ENCODE measurements at regions not wholly inside any gene's neighbourhood (a gene's known extent, or its start where the extent isn't known, plus 50 kb on each side); places are given as distances from the start of the nearest gene placed in this dataset.

DNA sequence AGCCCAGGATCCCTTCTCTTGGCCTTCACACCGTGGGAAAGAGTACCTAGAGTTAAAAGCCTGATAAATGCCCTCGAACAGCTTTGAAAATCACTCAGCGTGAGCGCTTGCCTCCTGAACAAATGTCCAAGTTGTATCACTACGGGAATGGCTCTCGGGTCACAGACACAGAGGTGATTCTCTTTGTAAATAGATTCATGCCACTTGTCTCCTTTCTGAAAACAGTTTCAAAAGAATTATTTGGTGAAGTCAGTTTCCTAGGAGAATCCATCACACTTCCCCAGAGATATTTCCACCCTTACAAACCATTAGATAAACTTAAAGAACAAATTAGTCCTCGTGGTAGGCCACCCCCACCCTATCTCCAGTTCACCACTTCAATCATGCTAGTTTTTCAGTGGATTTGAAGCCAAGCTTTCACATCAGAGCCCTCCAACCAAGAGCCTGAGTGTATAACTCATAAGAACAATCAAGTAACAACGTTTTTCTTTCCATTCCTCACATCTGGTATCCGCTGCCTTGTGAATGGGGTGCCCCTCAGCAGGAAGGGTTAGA is 132.9 kb downstream of the SLC30A10 start:
- 71 to 74% methylated on average over 9 of the region's 9 CpGs for WGBS, 2 donors
- no peak for ATAC-seq (ENCODE audit: insufficient read depth, low FRiP score)
- no peak overlapping the region for H3K27ac ChIP-seq (ENCODE audit: low read depth in 1 of 2, low read length in 1 of 2)

DNA sequence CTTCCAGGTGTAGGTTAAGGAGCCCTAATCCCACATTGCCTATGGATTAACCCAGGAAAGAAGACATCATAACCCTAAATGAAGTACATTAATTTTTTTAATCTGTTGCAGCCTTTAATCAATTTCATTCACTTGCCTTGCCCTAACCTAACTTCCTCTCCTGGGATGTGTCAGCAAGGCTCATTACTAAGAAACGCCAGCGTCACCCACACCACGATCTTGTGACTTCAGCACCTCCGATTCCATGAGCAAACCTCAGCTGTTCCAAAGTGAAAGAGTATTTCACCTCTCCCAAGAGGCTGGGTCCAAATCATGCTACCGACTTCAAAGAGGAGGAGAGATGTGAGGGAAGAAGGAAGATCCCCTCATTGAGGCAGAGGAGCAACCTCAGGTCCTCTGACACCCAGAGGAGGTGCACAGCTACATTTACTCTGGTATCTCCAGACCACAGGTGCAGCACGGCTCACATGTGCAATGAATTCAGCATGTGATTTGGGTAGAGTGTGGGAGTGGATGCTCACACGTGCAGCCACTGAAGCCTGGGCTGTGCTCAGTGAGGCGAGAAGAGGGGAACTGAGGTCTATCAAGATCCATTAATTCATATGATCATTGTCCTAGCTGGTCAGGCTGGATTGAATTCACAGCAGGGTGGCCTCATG is 134.1 kb downstream of the SLC30A10 start:
- Histone ChIP-seq H3K4me3 (no peak overlapping the region), H3K9ac (ENCODE audit: insufficient read depth in 1 of 2, low read length in 2 of 2) (no peak overlapping the region), H3K27me3 (ENCODE audit: control insufficient read depth in 3 of 3, insufficient read depth in 3 of 3, low read length in 2 of 3) (no peaks in the 10 kb centered on the region), H3K4me1 (ENCODE audit: control insufficient read depth in 5 of 5, insufficient read depth in 5 of 5, low read length in 5 of 5) (peaks cover 0 to 8% (median 0%) of the 10 kb centered on the region in 5 donors), H3K9me3 (ENCODE audit: control insufficient read depth in 4 of 4, insufficient read depth in 3 of 4, low read length in 3 of 4) (no peaks in the 10 kb centered on the region), H3K27ac (ENCODE audit: low read depth in 1 of 2, low read length in 1 of 2) (no peak overlapping the region), H3K36me3 (ENCODE audit: control insufficient read depth in 4 of 4, insufficient read depth in 4 of 4, low read length in 4 of 4) (no peaks in the 10 kb centered on the region)
- WGBS, 2 donors, result 81 to 83% methylated on average over 8 of the region's 8 CpGs
- DNase-seq (no peak), ATAC-seq (ENCODE audit: insufficient read depth, low FRiP score) (no peak)
- no peak for TF ChIP-seq CTCF (IDR thresholded peaks at IDR 0.05; ENCODE audit: control extremely low read depth, extremely low read depth)

More for the DNA sequence above, 132.9 kb downstream of the SLC30A10 start:
- Histone ChIP-seq H3K4me3 (no peak overlapping the region), H3K4me1 (ENCODE audit: control insufficient read depth in 5 of 5, insufficient read depth in 5 of 5, low read length in 5 of 5) (peaks cover 0 to 8% (median 0%) of the 10 kb centered on the region in 5 donors), H3K36me3 (ENCODE audit: control insufficient read depth in 4 of 4, insufficient read depth in 4 of 4, low read length in 4 of 4) (no peaks in the 10 kb centered on the region), H3K9ac (ENCODE audit: insufficient read depth in 1 of 2, low read length in 2 of 2) (no peak overlapping the region), H3K9me3 (ENCODE audit: control insufficient read depth in 4 of 4, insufficient read depth in 3 of 4, low read length in 3 of 4) (no peaks in the 10 kb centered on the region), H3K27me3 (ENCODE audit: control insufficient read depth in 3 of 3, insufficient read depth in 3 of 3, low read length in 2 of 3) (no peaks in the 10 kb centered on the region)
- no peak for TF ChIP-seq CTCF (IDR thresholded peaks at IDR 0.05; ENCODE audit: control extremely low read depth, extremely low read depth)
- DNase-seq, result no peak

DNA sequence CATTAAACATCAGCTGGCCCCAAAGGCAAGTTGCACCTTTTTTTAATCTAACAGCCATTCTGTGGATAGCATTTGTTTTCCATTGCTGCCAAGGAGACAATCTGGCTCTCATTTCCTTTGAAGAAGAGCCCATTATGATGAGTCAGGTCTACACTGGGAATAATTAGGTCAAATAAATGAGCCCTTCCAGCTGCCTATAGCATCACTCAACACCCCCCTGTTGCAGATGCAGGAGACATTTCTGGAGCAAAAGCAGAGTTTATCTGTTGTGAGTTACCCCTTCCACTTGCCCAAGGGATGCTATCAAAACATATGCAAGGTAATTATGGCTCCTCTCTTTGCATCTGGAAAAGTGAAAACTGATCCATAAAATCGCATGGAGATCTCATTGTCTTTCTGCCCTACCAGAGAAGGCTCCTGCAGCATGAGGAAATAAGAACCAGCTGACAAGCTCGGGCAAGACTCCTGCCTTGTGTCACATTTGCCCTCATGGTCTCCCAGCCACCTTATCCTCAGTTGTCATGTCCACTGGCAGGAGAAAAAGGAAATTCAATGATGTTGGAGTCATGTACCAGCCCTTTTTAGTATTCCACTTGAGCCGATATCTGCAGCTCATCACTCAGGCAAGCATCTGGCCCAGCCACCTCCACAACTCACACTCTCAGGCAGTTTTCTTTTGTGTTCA is 135.9 kb downstream of the SLC30A10 start:
- no peak overlapping the region for H3K9ac ChIP-seq (ENCODE audit: insufficient read depth in 1 of 2, low read length in 2 of 2)
- DNase-seq, result no peak
- H3K27ac ChIP-seq (ENCODE audit: low read depth in 1 of 2, low read length in 1 of 2), result no peak overlapping the region
- H3K27me3 ChIP-seq (ENCODE audit: control insufficient read depth in 3 of 3, insufficient read depth in 3 of 3, low read length in 2 of 3), result no peaks in the 10 kb centered on the region
- WGBS, 2 donors, result 81 to 92% methylated on average over 3 of the region's 3 CpGs
- H3K4me3 ChIP-seq, result no peak overlapping the region
- TF ChIP-seq CTCF (IDR thresholded peaks at IDR 0.05; ENCODE audit: control extremely low read depth, extremely low read depth), result no peak
- H3K4me1 ChIP-seq (ENCODE audit: control insufficient read depth in 5 of 5, insufficient read depth in 5 of 5, low read length in 5 of 5), result peaks cover 0 to 8% (median 0%) of the 10 kb centered on the region in 5 donors
- H3K36me3 ChIP-seq (ENCODE audit: control insufficient read depth in 4 of 4, insufficient read depth in 4 of 4, low read length in 4 of 4), result no peaks in the 10 kb centered on the region
- H3K9me3 ChIP-seq (ENCODE audit: control insufficient read depth in 4 of 4, insufficient read depth in 3 of 4, low read length in 3 of 4), result peaks cover 0 to 3% (median 0%) of the 10 kb centered on the region in 4 donors
- no peak for ATAC-seq (ENCODE audit: insufficient read depth, low FRiP score)
